Stimulated activated CD8-positive, alpha-beta memory T cell treated with anti-CD3 and anti-CD28 coated beads, Interleukin-15, amount 100 ng/mL, for 1 hour (primary cell): ENCODE measurements at regions not wholly inside any gene's neighbourhood (a gene's known extent, or its start where the extent isn't known, plus 50 kb on each side); places are given as distances from the start of the nearest gene placed in this dataset.

Experiments
- DNase-seq: peaks from one replicate; pipeline ENCODE4 v3.0.0-alpha.2; 2020; ENCODE audit warnings: low read depth

DNA sequence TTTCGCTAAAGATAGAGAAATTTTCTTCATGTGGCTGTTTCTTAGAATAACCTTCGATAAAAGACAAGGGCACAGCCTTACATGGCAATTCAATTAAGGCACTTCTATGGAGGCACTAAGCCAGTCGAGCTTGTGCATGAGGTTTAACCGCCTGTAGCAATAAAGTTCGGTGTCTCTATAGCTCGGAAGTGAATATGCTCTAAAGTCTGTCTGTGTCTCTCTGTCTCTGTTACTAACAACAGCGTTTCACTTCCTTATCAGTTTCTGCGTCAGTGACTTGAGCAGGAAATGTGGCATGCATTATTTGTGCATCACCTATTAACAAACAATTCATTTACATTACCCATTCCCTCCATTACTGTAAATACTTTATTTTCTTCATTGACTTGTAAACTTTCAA is 365.1 kb upstream of the NETO1 start:
- no peak for DNase-seq

DNA sequence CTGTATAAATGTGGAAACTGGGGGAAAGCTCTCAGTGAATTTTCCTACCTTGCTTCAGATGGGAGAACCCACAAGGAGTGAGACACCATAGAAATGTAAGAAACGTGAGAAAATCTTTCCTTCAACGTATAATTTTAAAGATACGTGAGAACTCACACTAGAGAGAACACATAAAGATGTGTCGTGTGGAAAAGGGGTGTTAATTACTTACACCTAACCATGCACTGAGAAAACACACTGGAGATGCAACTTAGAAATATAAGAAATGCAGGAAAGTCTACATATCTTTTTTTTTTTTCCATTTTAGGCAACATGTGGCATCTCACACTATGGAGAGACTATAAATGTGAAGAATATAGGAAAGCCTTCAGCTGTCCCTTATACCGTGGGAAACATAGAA is 352.9 kb upstream of the NETO1 start:
- no peak for DNase-seq

- DNase-seq: no peak
Observed at GRCh38 chr18:73218293-73218692, 350.5 kb upstream of the NETO1 start.

DNA sequence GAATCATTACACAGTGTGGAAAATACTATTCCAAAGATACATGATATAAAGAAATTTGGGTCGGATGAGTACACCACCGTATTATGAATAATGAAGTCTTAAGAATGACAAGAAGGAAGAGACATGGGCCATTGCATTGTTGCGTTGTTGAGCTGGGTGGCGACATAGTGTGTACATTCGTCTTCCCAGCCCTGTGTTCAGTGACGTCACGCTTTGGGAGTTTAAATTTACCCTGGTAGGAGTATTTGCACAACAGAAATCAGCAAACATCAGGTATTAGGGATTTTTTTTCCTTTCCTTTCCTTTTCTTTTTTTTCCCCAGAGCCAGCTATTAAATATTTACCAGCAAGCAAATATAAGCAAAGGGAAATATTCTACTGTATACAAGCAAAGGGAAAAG is 347.2 kb upstream of the NETO1 start:
- DNase-seq: no peak

DNA sequence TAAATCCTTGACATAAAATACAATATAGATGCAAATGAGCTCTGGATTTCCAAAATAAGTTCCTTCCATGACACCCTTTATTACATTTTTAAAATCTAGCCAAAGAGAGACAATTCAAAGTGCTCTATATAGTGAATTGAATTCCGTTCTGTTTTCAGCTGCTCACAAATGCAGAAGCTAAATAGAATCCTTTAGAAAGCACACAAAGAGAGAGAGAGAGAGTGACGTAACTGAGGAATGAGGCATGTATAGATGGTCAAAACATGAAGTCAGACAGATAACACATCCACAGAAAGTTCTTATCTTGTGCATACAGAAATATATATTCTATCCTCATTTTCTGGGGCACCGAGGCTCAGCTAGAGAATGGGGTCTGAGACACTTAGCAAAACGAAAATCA is 344.7 kb upstream of the NETO1 start:
- DNase-seq: no peak

DNA sequence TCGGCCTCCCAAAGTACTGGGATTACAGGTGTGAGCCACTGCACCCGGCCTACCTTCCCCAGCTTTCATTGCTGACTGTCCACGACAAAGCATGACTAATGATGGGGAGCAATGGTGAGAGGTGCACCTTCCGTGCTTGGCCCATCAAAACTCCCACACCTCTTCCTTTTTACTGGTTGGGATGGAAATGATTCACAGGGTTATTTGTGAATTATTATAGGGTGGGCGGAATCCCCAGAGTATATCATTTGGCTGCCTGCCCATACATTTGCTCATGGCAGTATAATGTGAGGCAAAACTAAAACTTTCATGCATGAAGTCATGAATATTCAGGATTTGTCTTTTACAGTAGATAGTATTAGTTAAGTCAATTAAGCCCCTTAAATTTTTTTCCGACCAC is 334.2 kb upstream of the NETO1 start:
- DNase-seq: no peak

DNA sequence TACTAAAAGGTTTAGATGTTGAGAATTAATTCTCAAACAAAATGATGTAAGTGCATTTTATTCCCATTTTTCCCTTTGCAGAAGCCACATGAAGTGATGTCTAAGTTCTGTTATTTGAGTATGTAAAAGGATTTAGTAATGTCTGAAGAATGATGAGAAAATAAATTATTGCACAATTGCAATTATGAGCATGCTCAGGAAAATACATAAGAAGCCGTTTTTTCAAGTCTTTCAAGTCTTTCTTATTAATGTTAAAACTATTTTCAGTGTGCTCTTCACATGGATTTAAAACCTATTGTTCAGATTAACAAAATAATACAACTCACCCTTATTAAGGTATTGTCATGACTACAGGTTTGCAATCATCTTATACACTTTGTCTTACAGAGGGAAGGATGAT is 331.4 kb upstream of the NETO1 start:
- no peak for DNase-seq

- DNase-seq: no peak
Observed at GRCh38 chr18:73189718-73190117, 321.9 kb upstream of the NETO1 start.

- DNase-seq: no peak
Observed at GRCh38 chr18:73168236-73168635, 300.4 kb upstream of the NETO1 start.

DNA sequence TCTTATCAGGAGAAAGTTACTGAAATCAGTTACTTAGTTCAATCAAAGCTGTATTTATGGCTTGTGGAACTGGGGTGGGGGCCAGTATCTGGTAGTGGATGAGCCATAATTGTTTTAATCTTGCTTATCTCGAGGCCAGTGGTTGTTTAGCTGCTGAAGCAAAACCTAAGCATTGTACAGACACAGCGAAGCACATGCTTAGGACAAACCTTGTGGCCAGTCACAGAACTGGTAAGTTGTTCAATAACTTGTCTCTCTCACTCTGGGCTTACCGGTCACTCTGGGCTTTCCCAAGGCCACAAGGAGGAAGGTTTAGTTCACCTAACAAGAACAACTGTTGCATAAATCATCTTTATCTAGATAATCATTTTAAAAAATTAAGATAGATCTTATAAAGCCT is 296.6 kb upstream of the NETO1 start:
- no peak for DNase-seq

DNA sequence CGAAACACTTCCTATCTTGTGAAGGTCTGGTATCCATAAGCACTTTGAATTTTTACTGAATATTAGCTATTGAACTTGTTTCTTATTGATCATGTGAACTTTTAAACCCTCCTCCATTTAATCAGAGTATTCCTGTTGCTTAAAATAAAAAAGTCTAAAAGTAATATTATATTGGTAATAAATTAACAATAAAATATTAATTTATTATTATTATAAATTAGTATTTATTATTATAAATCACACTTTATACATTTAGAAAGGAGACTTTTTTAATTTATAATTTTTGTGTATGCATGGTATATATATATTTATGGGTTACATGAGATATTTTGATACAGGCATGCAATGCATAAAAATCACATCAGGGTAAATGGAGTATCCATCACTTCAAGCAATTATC is 295.4 kb upstream of the NETO1 start:
- DNase-seq: no peak

DNA sequence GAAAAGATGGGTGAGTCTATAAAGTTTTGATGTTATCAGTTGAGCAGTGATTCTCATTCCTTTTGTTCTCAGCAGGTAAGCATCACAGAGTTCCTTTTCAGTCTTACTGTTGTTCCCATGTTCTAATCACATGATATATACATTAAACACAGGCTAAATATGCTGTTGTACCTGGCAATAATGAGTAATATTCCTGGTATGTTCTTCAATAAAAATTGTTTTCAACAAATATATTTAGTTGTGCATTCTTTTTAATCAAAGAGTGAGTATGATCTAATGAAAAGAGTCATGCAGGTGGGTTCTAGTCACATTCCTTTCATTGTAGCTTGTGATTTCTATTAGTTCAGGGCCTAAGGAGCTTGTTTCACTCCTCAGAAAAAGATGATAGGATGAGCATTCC is 288.3 kb upstream of the NETO1 start:
- no peak for DNase-seq

GRCh38 chr18:73153271-73153670 is 285.5 kb upstream of the NETO1 start:
- no peak for DNase-seq

- DNase-seq: no peak
Observed at GRCh38 chr18:73151086-73151485, 283.3 kb upstream of the NETO1 start.

- no peak for DNase-seq
Observed at GRCh38 chr18:73150199-73150598, 282.4 kb upstream of the NETO1 start.

DNA sequence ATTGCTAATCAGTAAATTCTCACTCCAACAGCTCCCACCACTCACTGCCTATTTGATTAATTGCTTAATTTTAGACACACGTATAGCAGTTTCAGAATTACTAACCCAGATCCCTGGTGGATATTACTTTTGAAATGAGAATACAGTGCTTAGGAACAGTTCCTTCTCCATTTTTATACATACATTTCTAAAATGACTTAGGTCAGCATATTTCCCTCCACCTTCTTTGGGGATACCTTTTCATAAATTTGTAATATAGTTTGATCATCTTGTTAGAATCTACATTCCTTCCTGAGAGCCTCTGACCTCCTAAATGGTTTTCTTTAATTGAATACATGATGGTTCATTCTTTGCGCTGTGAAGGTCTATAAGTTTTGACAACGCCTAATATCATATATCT is 279.8 kb upstream of the NETO1 start:
- no peak for DNase-seq

- DNase-seq: no peak
Observed at GRCh38 chr18:73144030-73144429, 276.2 kb upstream of the NETO1 start.

DNA sequence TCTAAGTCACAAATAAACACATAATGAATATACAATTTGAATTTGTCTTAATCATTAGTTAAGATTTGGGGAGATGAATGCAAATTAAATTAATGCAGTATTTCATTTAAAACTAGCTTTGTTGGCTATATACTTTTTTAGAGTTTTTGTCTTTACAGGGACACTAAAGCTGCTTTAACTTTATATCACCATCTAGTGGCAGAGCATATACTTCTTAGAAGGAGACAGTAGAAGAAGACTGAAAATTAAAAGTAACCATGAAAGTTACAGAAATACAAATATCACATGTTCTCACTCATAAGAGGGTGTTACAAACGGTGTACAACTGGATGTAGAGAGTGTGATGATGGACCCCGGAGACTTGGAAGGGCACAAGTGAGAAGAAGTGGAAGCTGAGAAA is 268.3 kb upstream of the NETO1 start:
- DNase-seq: no peak

GRCh38 chr18:73124175-73124574 is 256.4 kb upstream of the NETO1 start:
- no peak for DNase-seq

DNA sequence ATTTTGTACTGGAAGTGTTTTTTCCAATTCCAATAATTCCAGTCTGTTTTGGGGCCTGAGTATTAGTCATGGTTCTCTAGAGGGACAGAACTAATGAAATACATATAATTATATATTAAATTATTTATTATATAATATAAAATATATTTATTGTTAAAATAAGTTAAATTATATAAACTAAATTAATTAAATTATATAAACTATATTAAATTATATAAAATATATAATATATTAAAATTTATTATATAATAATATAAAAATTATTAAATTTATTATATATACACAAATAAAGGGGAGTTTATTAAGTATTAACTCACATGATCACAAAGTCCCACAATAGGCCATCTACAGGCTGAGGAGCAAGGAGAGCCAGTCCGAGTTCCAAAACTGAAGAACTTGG is 253.4 kb upstream of the NETO1 start:
- DNase-seq: no peak

DNA sequence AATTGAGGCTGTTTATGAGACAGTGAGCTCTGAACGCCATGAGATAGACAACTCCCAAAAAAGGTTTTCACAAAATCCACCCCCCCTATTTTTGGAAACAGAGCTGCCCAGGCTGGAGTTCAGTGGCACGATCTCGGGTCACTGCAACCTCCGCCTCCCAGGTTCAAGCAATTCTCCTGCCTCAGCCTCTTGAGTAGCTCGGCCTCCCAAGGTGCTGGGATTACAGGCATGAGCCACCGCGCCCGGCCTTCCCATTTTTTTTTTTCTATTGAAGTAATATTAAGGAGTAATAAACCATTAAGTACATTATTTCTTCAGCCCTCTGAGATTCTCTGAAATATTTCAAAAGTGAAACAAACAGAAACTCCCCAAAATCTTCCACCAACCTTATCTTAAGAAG is 252.8 kb upstream of the NETO1 start:
- no peak for DNase-seq

DNA sequence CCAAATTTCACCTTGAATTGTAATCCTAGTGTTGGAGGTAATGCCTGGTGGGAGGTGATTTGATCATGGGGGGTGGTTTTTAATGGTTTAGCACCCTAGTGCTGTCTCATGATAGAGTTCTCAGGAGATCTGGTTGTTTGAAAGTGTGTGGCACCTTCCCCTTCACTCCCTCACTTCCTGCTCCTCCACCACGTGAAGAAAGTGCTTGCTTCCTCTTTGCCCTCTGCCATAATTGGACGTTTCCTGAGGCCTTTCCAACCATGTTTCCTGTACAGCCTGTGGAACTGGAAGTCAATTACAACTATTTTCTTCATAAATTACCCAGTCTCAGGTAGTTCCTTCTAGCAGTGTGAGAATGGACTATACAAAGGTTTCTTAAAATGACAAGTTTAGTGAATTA is 251.8 kb upstream of the NETO1 start:
- DNase-seq: no peak

GRCh38 chr18:73118121-73118816 is 250.5 kb upstream of the NETO1 start:
- no peak for DNase-seq

DNA sequence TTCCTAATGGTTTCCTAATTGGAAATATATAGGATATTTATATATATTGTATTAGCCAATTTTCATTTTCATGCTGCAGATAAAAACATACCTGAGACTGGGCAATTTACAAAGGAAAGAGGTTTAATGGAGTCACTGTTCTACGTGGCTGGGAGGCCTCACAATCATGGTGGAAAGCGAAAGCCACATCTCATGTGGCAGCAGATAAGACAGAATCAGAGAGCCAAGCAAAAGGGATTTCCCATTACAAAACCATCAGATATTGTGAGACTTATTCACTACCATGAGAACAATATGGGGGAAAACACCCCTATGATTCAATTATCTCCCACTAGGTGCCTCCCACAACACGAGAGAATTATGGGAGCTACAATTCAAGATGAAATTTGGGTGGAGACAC is 242.5 kb upstream of the NETO1 start:
- DNase-seq: no peak

GRCh38 chr18:73101977-73102376 is 234.2 kb upstream of the NETO1 start:
- DNase-seq: no peak
